Tibial artery (tissue), 4 donors: ENCODE measurements at regions not wholly inside any gene's neighbourhood (a gene's known extent, or its start where the extent isn't known, plus 50 kb on each side); places are given as distances from the start of the nearest gene placed in this dataset.

Source experiments
- DNase-seq, 2 donors: peaks; one replicate each; pipeline ENCODE4 v3.0.0-alpha.2; 2019
- H3K27ac ChIP-seq, 2 donors: fragments of 200-600 bp; sonication (generic) in 1 of 2; 1 replicate in 1 of 2; 2 replicates in 1 of 2; pipeline ENCODE4 v1.5.1; 2018 to 2019; ENCODE audit warnings: mild to moderate bottlenecking in 1 of 2
- H3K27me3 ChIP-seq, 2 donors: fragments of 200-600 bp; sonication (generic) in 1 of 2; one replicate each; pipeline versions ENCODE4 v1.5.1 to v1.6.0; 2016 to 2019
- H3K36me3 ChIP-seq, 3 donors: fragments of 200-600 bp; sonication (generic) in 2 of 3; one replicate each; pipeline ENCODE4 v1.5.1; 2016 to 2019; ENCODE audit warnings: mild to moderate bottlenecking in 2 of 3
- H3K4me1 ChIP-seq, 4 donors: fragments of 200-600 bp; sonication (generic) in 2 of 4; 1 replicate in 3 of 4; 2 replicates in 1 of 4; pipeline ENCODE4 v1.5.1; 2016 to 2019
- H3K4me3 ChIP-seq, 2 donors: fragments of 200-600 bp; sonication (generic) in 1 of 2; 1 replicate in 1 of 2; 2 replicates in 1 of 2; pipeline ENCODE4 v1.5.1; 2018 to 2019; ENCODE audit warnings: mild to moderate bottlenecking in 2 of 2
- H3K9me3 ChIP-seq, 3 donors: fragments of 200-600 bp; sonication (generic) in 1 of 3; one replicate each; pipeline ENCODE4 v1.5.1; 2016 to 2019
- CTCF ChIP-seq, 2 experiments: fragments of 200-600 bp in 1 of 2; fragments of 450-650 bp in 1 of 2; IDR thresholded peaks; one replicate each; pipeline ENCODE4 v1.5.1; 2017 to 2019; ENCODE audit warnings: antibody characterized with exemption in 2 of 2, mild to moderate bottlenecking in 1 of 2, moderate library complexity in 1 of 2
- intact Hi-C: fragments of 100-400 bp; cut with DNase I; formaldehyde crosslinking; loops from one replicate; pipeline ENCODE4 v1.15.0; 2023; ENCODE audit warnings: low total_unique reads

- intact Hi-C loops, result no loop called here
- Histone ChIP-seq H3K4me3 (no peak overlapping the region), H3K4me1 (no peaks in the 10 kb centered on the region), H3K27me3 (no peaks in the 10 kb centered on the region), H3K36me3 (no peaks in the 10 kb centered on the region), H3K9me3 (no peaks in the 10 kb centered on the region), H3K27ac (no peak overlapping the region)
- TF ChIP-seq CTCF (IDR thresholded peaks at IDR 0.05), result no peak
- no peak for DNase-seq
These were observed 212.3 kb downstream of the MTERF1 start for GRCh38 chr7:91668217-91668616.

GRCh38 chr7:91671245-91671644, 209.3 kb downstream of the MTERF1 start:
- Histone ChIP-seq H3K9me3 (no peaks in the 10 kb centered on the region), H3K4me1 (no peaks in the 10 kb centered on the region), H3K36me3 (no peaks in the 10 kb centered on the region), H3K27ac (no peak overlapping the region), H3K27me3 (no peaks in the 10 kb centered on the region), H3K4me3 (no peak overlapping the region)
- DNase-seq, result no peak
- intact Hi-C loops, result no loop called here
- no peak for TF ChIP-seq CTCF (IDR thresholded peaks at IDR 0.05)

GRCh38 chr7:91674470-91674869, 206.0 kb downstream of the MTERF1 start:
- no peak overlapping the region for H3K4me3 ChIP-seq
- intact Hi-C loops, result no loop called here
- no peak for TF ChIP-seq CTCF (IDR thresholded peaks at IDR 0.05)
- no peaks in the 10 kb centered on the region for H3K9me3 ChIP-seq
- H3K4me1 ChIP-seq, result no peaks in the 10 kb centered on the region
- H3K27ac ChIP-seq, result no peak overlapping the region
- no peaks in the 10 kb centered on the region for H3K27me3 ChIP-seq
- no peak for DNase-seq
- H3K36me3 ChIP-seq, result no peaks in the 10 kb centered on the region

- Histone ChIP-seq H3K36me3 (peaks cover 0 to 4% (median 0%) of the 10 kb centered on the region in 3 donors), H3K4me1 (peaks cover 0 to 7% (median 0%) of the 10 kb centered on the region in 4 donors), H3K4me3 (no peak overlapping the region), H3K27me3 (no peaks in the 10 kb centered on the region), H3K9me3 (peaks cover 3 to 27% (median 16%) of the 10 kb centered on the region in 3 donors), H3K27ac (no peak overlapping the region)
- no peak for DNase-seq
- no peak for TF ChIP-seq CTCF (IDR thresholded peaks at IDR 0.05)
- intact Hi-C loops, result no loop called here
These were observed 198.8 kb downstream of the MTERF1 start for GRCh38 chr7:91681718-91682117.

GRCh38 chr7:91683823-91684222, 196.7 kb downstream of the MTERF1 start:
- intact Hi-C loops, result no loop called here

More at GRCh38 chr7:91683823-91684222, 196.7 kb downstream of the MTERF1 start:
- H3K4me3 ChIP-seq, result no peak overlapping the region
- H3K9me3 ChIP-seq, result peaks cover 3 to 27% (median 16%) of the 10 kb centered on the region in 3 donors
- no peak overlapping the region for H3K27ac ChIP-seq
- peaks cover 0 to 7% (median 0%) of the 10 kb centered on the region in 4 donors for H3K4me1 ChIP-seq
- no peaks in the 10 kb centered on the region for H3K27me3 ChIP-seq
- DNase-seq, result no peak
- H3K36me3 ChIP-seq, result peaks cover 0 to 4% (median 0%) of the 10 kb centered on the region in 3 donors
- no peak for TF ChIP-seq CTCF (IDR thresholded peaks at IDR 0.05)
